HEK293 (cell line): ENCODE measurements at regions not wholly inside any gene's neighbourhood (a gene's known extent, or its start where the extent isn't known, plus 50 kb on each side); places are given as distances from the start of the nearest gene placed in this dataset.

Experiments
- CTCF ChIA-PET: fragments of 350-600 bp; formaldehyde crosslinking; extraction: SDS; loops from one replicate; lab custom pipeline; 2021; ENCODE audit warnings: antibody characterized with exemption; lab: Yijun Ruan, JAX
- POLR2A ChIA-PET: fragments of 300-600 bp; formaldehyde crosslinking; extraction: SDS; loops from one replicate; lab custom pipeline; 2020; ENCODE audit warnings: antibody characterized with exemption, inconsistent platforms; lab: Yijun Ruan, JAX
- H3K27ac ChIP-seq: fragments of 200-500 bp; sonication (Bioruptor generic); 2 replicates; pipeline ENCODE4 v1.5.1; 2014; ENCODE audit warnings: low read depth, low read length, control low read depth, inconsistent platforms; ENCODE audit errors: extremely low read depth
- H3K36me3 ChIP-seq, 2 experiments: fragments of 200-500 bp in 1 of 2; sonication (Bioruptor generic) in 1 of 2; 1 replicate in 1 of 2; 2 replicates in 1 of 2; pipeline ENCODE4 v1.5.1; 2014 to 2017; ENCODE audit warnings: inconsistent platforms in 2 of 2, low read length in 2 of 2; ENCODE audit not compliant: control insufficient read depth in 2 of 2, insufficient read depth in 1 of 2
- H3K4me1 ChIP-seq: fragments of 200-500 bp; sonication (Bioruptor generic); 2 replicates; pipeline ENCODE4 v1.5.1; 2014; ENCODE audit warnings: mild to moderate bottlenecking, low read length, inconsistent platforms; ENCODE audit not compliant: control insufficient read depth, insufficient read depth
- H3K4me3 ChIP-seq: 2 replicates; pipeline ENCODE4 v1.5.1; 2011; ENCODE audit warnings: low read depth, mild to moderate bottlenecking, control low read depth, low read length, moderate library complexity
- H3K9me3 ChIP-seq: fragments of 200-500 bp; sonication (Bioruptor generic); 2 replicates; pipeline ENCODE4 v1.5.1; 2014; ENCODE audit warnings: low read depth, low read length, inconsistent platforms; ENCODE audit not compliant: control insufficient read depth, insufficient read depth
- BCL11A ChIP-seq: fragments of 450-650 bp; formaldehyde crosslinking; IDR thresholded peaks from 2 replicates; pipeline ENCODE4 v1.5.1; 2016; ENCODE audit warnings: low read depth, missing biosample characterization, missing genetic modification characterization
- GLI2 ChIP-seq: fragments of 450-650 bp; formaldehyde crosslinking; IDR thresholded peaks from 2 replicates; pipeline ENCODE4; 2017; ENCODE audit warnings: missing biosample characterization, missing genetic modification characterization, low read depth, borderline replicate concordance
- HOXC10 ChIP-seq: sonication (generic); formaldehyde crosslinking; IDR thresholded peaks from 2 replicates; pipeline ENCODE4 v1.8.1; 2023; ENCODE audit warnings: mild to moderate bottlenecking, missing genetic modification reagents
- MZF1 ChIP-seq: fragments of 450-650 bp; formaldehyde crosslinking; IDR thresholded peaks from 2 replicates; pipeline ENCODE4 v1.5.1; 2017; ENCODE audit warnings: missing biosample characterization, missing genetic modification characterization, borderline replicate concordance
- PRDM1 ChIP-seq: fragments of 450-650 bp; formaldehyde crosslinking; IDR thresholded peaks from 2 replicates; pipeline ENCODE4; 2016; ENCODE audit warnings: missing biosample characterization, missing genetic modification characterization
- SALL2 ChIP-seq: fragments of 450-650 bp; formaldehyde crosslinking; IDR thresholded peaks from 2 replicates; pipeline ENCODE4 v1.5.0; 2017; ENCODE audit warnings: missing biosample characterization, mild to moderate bottlenecking, missing genetic modification characterization, borderline replicate concordance
- TCF7L2 ChIP-seq: IDR thresholded peaks from 2 replicates; pipeline ENCODE4 v1.6.1; 2011; ENCODE audit warnings: low read depth, mild to moderate bottlenecking, inconsistent platforms, low read length, moderate library complexity, borderline replicate concordance
- YY2 ChIP-seq: fragments of 450-650 bp; formaldehyde crosslinking; IDR thresholded peaks from 2 replicates; pipeline ENCODE4 v1.5.1; 2016; ENCODE audit warnings: missing biosample characterization, missing genetic modification characterization
- ZBTB20 ChIP-seq: fragments of 450-650 bp; formaldehyde crosslinking; IDR thresholded peaks from 2 replicates; pipeline ENCODE4 v1.5.1; 2016; ENCODE audit warnings: missing biosample characterization, missing genetic modification characterization
- ZBTB48 ChIP-seq: fragments of 450-650 bp; formaldehyde crosslinking; IDR thresholded peaks from 2 replicates; pipeline ENCODE4 v1.5.1; 2016; ENCODE audit warnings: missing biosample characterization, missing genetic modification characterization
- ZNF121 ChIP-seq: fragments of 450-650 bp; formaldehyde crosslinking; IDR thresholded peaks from 2 replicates; pipeline ENCODE4 v1.5.1; 2016; ENCODE audit warnings: missing biosample characterization, missing genetic modification characterization
- ZNF174 ChIP-seq: fragments of 450-650 bp; formaldehyde crosslinking; IDR thresholded peaks from 2 replicates; pipeline ENCODE4 v1.5.0; 2017; ENCODE audit warnings: missing biosample characterization, mild to moderate bottlenecking, missing genetic modification characterization
- ZNF175 ChIP-seq: fragments of 450-650 bp; formaldehyde crosslinking; IDR thresholded peaks from 2 replicates; pipeline ENCODE4 v1.5.1; 2016; ENCODE audit warnings: missing biosample characterization, missing genetic modification characterization
- ZNF19 ChIP-seq: fragments of 450-650 bp; formaldehyde crosslinking; IDR thresholded peaks from 2 replicates; pipeline ENCODE4; 2016; ENCODE audit warnings: missing biosample characterization, missing genetic modification characterization, low read depth
- ZNF211 ChIP-seq: fragments of 450-650 bp; formaldehyde crosslinking; IDR thresholded peaks from 2 replicates; pipeline ENCODE4 v1.5.1; 2016; ENCODE audit warnings: low read depth, missing biosample characterization, missing genetic modification characterization
- ZNF239 ChIP-seq: fragments of 450-650 bp; formaldehyde crosslinking; IDR thresholded peaks from 2 replicates; pipeline ENCODE4 v1.5.1; 2016; ENCODE audit warnings: missing biosample characterization, missing genetic modification characterization
- ZNF354C ChIP-seq: fragments of 450-650 bp; formaldehyde crosslinking; IDR thresholded peaks from 2 replicates; pipeline ENCODE4 v1.5.1; 2016; ENCODE audit warnings: missing biosample characterization, missing genetic modification characterization, low read depth, borderline replicate concordance
- ZNF510 ChIP-seq: fragments of 450-650 bp; formaldehyde crosslinking; IDR thresholded peaks from 2 replicates; pipeline ENCODE4 v1.5.1; 2018; ENCODE audit warnings: mild to moderate bottlenecking, missing genetic modification characterization, missing biosample characterization; ENCODE audit not compliant: insufficient replicate concordance
- ZNF548 ChIP-seq: fragments of 450-650 bp; formaldehyde crosslinking; IDR thresholded peaks from 2 replicates; pipeline ENCODE4 v1.5.1; 2016; ENCODE audit warnings: missing biosample characterization, missing genetic modification characterization
- ZNF629 ChIP-seq: fragments of 450-650 bp; formaldehyde crosslinking; IDR thresholded peaks from 2 replicates; pipeline ENCODE4 v1.5.1; 2017; ENCODE audit warnings: missing biosample characterization, missing genetic modification characterization
- ZNF654 ChIP-seq: fragments of 450-650 bp; formaldehyde crosslinking; IDR thresholded peaks from 2 replicates; pipeline ENCODE4 v1.5.1; 2016; ENCODE audit warnings: low read depth, missing biosample characterization, missing genetic modification characterization
- ZNF664 ChIP-seq: fragments of 450-650 bp; formaldehyde crosslinking; IDR thresholded peaks from 2 replicates; pipeline ENCODE4 v1.5.1; 2016; ENCODE audit warnings: missing biosample characterization, missing genetic modification characterization
- ZNF701 ChIP-seq: fragments of 450-650 bp; formaldehyde crosslinking; IDR thresholded peaks from 2 replicates; pipeline ENCODE4 v1.5.1; 2016; ENCODE audit warnings: missing biosample characterization, missing genetic modification characterization
- ZNF76 ChIP-seq: fragments of 450-650 bp; formaldehyde crosslinking; IDR thresholded peaks from 2 replicates; pipeline ENCODE4; 2016; ENCODE audit warnings: low read depth, missing biosample characterization, missing genetic modification characterization, borderline replicate concordance
- ZNF776 ChIP-seq: fragments of 450-650 bp; formaldehyde crosslinking; IDR thresholded peaks from 2 replicates; pipeline ENCODE4 v1.5.0; 2017; ENCODE audit warnings: missing biosample characterization, missing genetic modification characterization, borderline replicate concordance
- ZNF785 ChIP-seq: fragments of 450-650 bp; formaldehyde crosslinking; IDR thresholded peaks from 2 replicates; pipeline ENCODE4 v1.5.1; 2016; ENCODE audit warnings: missing biosample characterization, missing genetic modification characterization
- ZNF792 ChIP-seq: fragments of 450-650 bp; formaldehyde crosslinking; IDR thresholded peaks from 2 replicates; pipeline ENCODE4 v1.5.1; 2016; ENCODE audit warnings: missing biosample characterization, missing genetic modification characterization
- ZNF843 ChIP-seq: fragments of 450-650 bp; formaldehyde crosslinking; IDR thresholded peaks from 2 replicates; pipeline ENCODE4 v1.5.1; 2016; ENCODE audit warnings: missing biosample characterization, missing genetic modification characterization
- ZXDB ChIP-seq: fragments of 450-650 bp; formaldehyde crosslinking; IDR thresholded peaks from 2 replicates; pipeline ENCODE4 v1.5.1; 2016; ENCODE audit warnings: missing biosample characterization, missing genetic modification characterization
- TF ChIP-seq, protein P1 (sequence below): fragments of 450-650 bp; formaldehyde crosslinking; IDR thresholded peaks from 2 replicates; pipeline ENCODE4 v1.5.1; 2016; ENCODE audit warnings: missing biosample characterization, missing genetic modification characterization
- TF ChIP-seq, protein P2 (sequence below): fragments of 450-650 bp; formaldehyde crosslinking; conservative IDR thresholded peaks from 2 replicates; pipeline ENCODE4 v1.5.1; 2016; ENCODE audit warnings: low read depth, missing biosample characterization, missing genetic modification characterization

DNA sequence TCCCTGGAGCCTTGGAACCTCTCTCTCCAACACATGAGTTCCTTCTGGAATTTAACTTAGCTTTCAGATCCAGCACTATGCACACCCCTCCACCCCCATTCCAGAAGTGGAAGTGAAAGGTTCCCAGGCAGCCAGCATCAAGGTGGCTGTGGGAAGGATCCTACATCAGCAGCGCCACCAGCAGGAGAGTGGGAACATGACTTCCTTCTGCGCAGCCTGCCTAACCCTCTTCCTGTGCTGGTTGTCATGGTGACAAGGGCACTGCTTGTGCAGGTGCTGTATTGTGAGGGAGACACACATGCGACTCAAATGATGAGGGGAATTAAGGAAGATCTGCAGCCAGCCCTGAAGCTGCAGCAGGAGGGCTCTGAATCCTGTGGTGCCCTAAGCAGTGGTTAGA is 904.5 kb upstream of the API5 start:
- CTCF ChIA-PET: interaction anchor here (0.6 kb wide), 1 partner anchor 1106 kb away, joined by 3 read pairs; no protein-coding TSS in a partner anchor
- H3K4me3 ChIP-seq: no peak overlapping the region
- TF ChIP-seq, protein P1, sequence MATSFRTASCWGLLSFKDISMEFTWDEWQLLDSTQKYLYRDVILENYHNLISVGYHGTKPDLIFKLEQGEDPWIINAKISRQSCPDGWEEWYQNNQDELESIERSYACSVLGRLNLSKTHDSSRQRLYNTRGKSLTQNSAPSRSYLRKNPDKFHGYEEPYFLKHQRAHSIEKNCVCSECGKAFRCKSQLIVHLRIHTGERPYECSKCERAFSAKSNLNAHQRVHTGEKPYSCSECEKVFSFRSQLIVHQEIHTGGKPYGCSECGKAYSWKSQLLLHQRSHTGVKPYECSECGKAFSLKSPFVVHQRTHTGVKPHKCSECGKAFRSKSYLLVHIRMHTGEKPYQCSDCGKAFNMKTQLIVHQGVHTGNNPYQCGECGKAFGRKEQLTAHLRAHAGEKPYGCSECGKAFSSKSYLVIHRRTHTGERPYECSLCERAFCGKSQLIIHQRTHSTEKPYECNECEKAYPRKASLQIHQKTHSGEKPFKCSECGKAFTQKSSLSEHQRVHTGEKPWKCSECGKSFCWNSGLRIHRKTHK: no peak
- TF ChIP-seq ZNF239: no peak
- no peak for TF ChIP-seq ZNF843 (tag by site-specific recombination)
- TF ChIP-seq GLI2: no peak
- no peak for TF ChIP-seq PRDM1 (tag by site-specific recombination)
- TF ChIP-seq ZNF76: no peak
- TF ChIP-seq ZNF354C (tag by site-specific recombination): no peak
- TF ChIP-seq, all 188 proteins: peak for 0
- POLR2A ChIA-PET: no interaction called here
- Histone ChIP-seq H3K4me1 (no peaks in the 10 kb centered on the region), H3K9me3 (no peaks in the 10 kb centered on the region), H3K27ac (no peak overlapping the region), H3K36me3 (no peaks in the 10 kb centered on the region)

DNA sequence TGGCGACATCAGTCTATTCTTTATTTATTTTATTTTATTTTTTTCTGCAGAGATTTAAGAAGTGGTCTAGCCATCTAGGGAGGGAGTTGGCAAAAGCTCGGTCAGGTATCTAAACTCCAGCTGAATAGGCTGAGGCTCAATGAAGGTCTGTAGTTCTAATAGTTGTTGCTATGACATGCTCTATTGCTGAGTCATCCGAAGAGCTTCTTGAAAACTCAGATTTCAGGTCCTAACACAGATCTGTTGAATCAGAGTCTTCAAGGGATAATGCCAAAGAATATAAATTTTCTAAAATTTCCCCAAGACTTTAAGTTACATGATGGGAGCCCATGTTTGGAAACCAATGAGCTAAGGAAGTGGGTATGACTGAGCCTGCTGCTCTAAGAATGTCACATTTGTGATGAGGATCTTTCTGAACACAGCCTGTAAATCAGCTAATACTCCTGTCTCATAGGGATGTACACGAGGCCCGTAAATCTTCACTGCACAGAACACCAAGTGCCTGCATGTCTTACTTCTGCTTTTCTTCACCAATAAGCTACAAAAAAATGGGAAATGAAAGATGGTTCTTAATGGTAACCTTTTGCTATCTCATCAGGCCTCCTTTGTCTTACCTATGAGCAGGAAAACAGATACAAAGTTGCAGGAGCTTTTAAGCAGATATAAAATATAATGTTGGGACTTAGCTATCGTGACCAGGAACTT is 901.4 kb upstream of the API5 start:
- Histone ChIP-seq H3K4me1 (no peaks in the 10 kb centered on the region), H3K27ac (no peak overlapping the region), H3K4me3 (no peak overlapping the region), H3K36me3 (no peaks in the 10 kb centered on the region), H3K9me3 (no peaks in the 10 kb centered on the region)
- POLR2A ChIA-PET: no interaction called here
- CTCF ChIA-PET: no interaction called here
- no peak for TF ChIP-seq ZXDB (tag by site-specific recombination)
- no peak for TF ChIP-seq HOXC10 (CRISPR knock-in tag)
- TF ChIP-seq SALL2: no peak
- TF ChIP-seq ZBTB20 (tag by site-specific recombination): no peak
- no peak for TF ChIP-seq ZBTB48 (tag by site-specific recombination)
- no peak for TF ChIP-seq TCF7L2
- no peak for TF ChIP-seq ZNF701 (tag by site-specific recombination)
- no peak for TF ChIP-seq ZNF175 (tag by site-specific recombination)
- no peak for TF ChIP-seq ZNF548 (tag by site-specific recombination)
- no peak for TF ChIP-seq GLI2
- no peak for TF ChIP-seq ZNF211 (tag by site-specific recombination)

DNA sequence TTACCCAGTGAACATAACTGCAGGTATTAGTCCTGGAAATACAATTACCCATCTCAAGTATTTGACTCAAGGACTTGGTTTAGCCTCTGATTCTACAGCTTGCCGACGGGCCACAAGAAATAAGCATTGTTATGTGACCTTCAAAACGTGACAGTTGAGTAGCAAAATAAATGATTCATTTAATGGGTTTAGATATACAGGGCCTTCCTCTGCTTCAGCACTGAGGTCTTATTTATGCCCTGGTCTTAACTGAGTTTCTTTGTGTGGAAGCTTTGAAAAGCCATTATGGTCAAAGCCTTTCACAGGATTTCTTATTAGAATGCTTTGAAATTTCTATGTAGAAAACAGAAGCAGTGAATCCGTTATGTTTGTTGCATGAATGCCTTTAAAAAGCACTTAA is 899.2 kb upstream of the API5 start:
- no peaks in the 10 kb centered on the region for H3K4me1 ChIP-seq
- no peak overlapping the region for H3K27ac ChIP-seq
- ChIA-PET POLR2A (no interaction called here), CTCF (no interaction called here)
- H3K4me3 ChIP-seq: no peak overlapping the region
- H3K36me3 ChIP-seq: no peaks in the 10 kb centered on the region
- no peaks in the 10 kb centered on the region for H3K9me3 ChIP-seq
- TF ChIP-seq ZNF174 (tag by site-specific recombination): no peak
- TF ChIP-seq YY2: no peak
- TF ChIP-seq GLI2: no peak
- TF ChIP-seq ZNF654: no peak
- no peak for TF ChIP-seq BCL11A (tag by site-specific recombination)
- TF ChIP-seq ZNF19: no peak
- TF ChIP-seq ZNF510 (tag by site-specific recombination): no peak
- TF ChIP-seq, protein P2, sequence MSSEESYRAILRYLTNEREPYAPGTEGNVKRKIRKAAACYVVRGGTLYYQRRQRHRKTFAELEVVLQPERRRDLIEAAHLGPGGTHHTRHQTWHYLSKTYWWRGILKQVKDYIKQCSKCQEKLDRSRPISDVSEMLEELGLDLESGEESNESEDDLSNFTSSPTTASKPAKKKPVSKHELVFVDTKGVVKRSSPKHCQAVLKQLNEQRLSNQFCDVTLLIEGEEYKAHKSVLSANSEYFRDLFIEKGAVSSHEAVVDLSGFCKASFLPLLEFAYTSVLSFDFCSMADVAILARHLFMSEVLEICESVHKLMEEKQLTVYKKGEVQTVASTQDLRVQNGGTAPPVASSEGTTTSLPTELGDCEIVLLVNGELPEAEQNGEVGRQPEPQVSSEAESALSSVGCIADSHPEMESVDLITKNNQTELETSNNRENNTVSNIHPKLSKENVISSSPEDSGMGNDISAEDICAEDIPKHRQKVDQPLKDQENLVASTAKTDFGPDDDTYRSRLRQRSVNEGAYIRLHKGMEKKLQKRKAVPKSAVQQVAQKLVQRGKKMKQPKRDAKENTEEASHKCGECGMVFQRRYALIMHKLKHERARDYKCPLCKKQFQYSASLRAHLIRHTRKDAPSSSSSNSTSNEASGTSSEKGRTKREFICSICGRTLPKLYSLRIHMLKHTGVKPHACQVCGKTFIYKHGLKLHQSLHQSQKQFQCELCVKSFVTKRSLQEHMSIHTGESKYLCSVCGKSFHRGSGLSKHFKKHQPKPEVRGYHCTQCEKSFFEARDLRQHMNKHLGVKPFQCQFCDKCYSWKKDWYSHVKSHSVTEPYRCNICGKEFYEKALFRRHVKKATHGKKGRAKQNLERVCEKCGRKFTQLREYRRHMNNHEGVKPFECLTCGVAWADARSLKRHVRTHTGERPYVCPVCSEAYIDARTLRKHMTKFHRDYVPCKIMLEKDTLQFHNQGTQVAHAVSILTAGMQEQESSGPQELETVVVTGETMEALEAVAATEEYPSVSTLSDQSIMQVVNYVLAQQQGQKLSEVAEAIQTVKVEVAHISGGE (tag by site-specific recombination): no peak
- no peak for TF ChIP-seq ZNF121
- TF ChIP-seq ZNF664 (tag by site-specific recombination): no peak
- no peak for TF ChIP-seq ZNF785
- no peak for TF ChIP-seq ZNF792
- no peak for TF ChIP-seq MZF1
- no peak for TF ChIP-seq ZNF776
- TF ChIP-seq ZNF629 (tag by site-specific recombination): no peak
